Stimulated activated CD4-positive, alpha-beta T cell treated with anti-CD3 and anti-CD28 coated beads, TNF-alpha, amount 100 ng/mL, for 4 hours (primary cell): ENCODE measurements at regions not wholly inside any gene's neighbourhood (a gene's known extent, or its start where the extent isn't known, plus 50 kb on each side); places are given as distances from the start of the nearest gene placed in this dataset.
"Not testable (repeated sequence)": the region's sequence is repeated elsewhere in the genome, so short reads cannot be mapped to it uniquely, and the experiment has no call there.

Experiments used
- DNase-seq, 3 experiments: peaks; one replicate each; pipeline ENCODE4 v3.0.0-alpha.2; 2020; ENCODE audit warnings: low read depth in 3 of 3

- DNase-seq, result no peak
Measured at GRCh38 chr5:155508673-155509072, 495.1 kb downstream of the KIF4B start.

- no peak for DNase-seq
Measured at GRCh38 chr5:155512329-155512728, 498.8 kb downstream of the KIF4B start.

GRCh38 chr5:155514105-155514563 is 500.6 kb downstream of the KIF4B start:
- DNase-seq, result no peak

GRCh38 chr5:155522540-155522939 is 509.0 kb downstream of the KIF4B start:
- no peak for DNase-seq

- no peak for DNase-seq
Measured at GRCh38 chr5:155529362-155529761, 515.8 kb downstream of the KIF4B start.

GRCh38 chr5:155530046-155530445 is 516.5 kb downstream of the KIF4B start:
- DNase-seq, result no peak

- DNase-seq, result no peak
Measured at GRCh38 chr5:155532621-155533311, 519.2 kb downstream of the KIF4B start.

GRCh38 chr5:155540000-155540595 is 526.5 kb downstream of the KIF4B start:
- DNase-seq, result no peak

- no peak for DNase-seq
Measured at GRCh38 chr5:155546075-155546474, 532.5 kb downstream of the KIF4B start.

- no peak for DNase-seq
Measured at GRCh38 chr5:155554500-155554899, 540.9 kb downstream of the KIF4B start.

- no peak for DNase-seq
Measured at GRCh38 chr5:155556222-155556621, 542.7 kb downstream of the KIF4B start.

- no peak for DNase-seq
Measured at GRCh38 chr5:155556700-155557099, 543.1 kb downstream of the KIF4B start.

- no peak for DNase-seq
Measured at GRCh38 chr5:155562158-155562557, 548.6 kb downstream of the KIF4B start.

- no peak for DNase-seq
Measured at GRCh38 chr5:155564541-155564940, 551.0 kb downstream of the KIF4B start.

- DNase-seq, result no peak
Measured at GRCh38 chr5:155575861-155576260, 562.3 kb downstream of the KIF4B start.

GRCh38 chr5:155586808-155587207 is 573.3 kb downstream of the KIF4B start:
- not testable (repeated sequence) for DNase-seq

- no peak for DNase-seq
Measured at GRCh38 chr5:155587458-155587857, 573.9 kb downstream of the KIF4B start.

GRCh38 chr5:155591273-155591672 is 577.7 kb downstream of the KIF4B start:
- DNase-seq, result no peak

- DNase-seq, result no peak
Measured at GRCh38 chr5:155594270-155594669, 580.7 kb downstream of the KIF4B start.

GRCh38 chr5:155595791-155596190 is 582.2 kb downstream of the KIF4B start:
- no peak for DNase-seq

- no peak for DNase-seq
Measured at GRCh38 chr5:155598552-155598951, 585.0 kb downstream of the KIF4B start.

- DNase-seq, result no peak
Measured at GRCh38 chr5:155605920-155606319, 592.4 kb downstream of the KIF4B start.

GRCh38 chr5:155616779-155617392 is 603.3 kb downstream of the KIF4B start:
- DNase-seq, result peak in 1 of 3 experiments; percentile 13
